Keratinocyte (primary cell): ENCODE measurements at regions not wholly inside any gene's neighbourhood (a gene's known extent, or its start where the extent isn't known, plus 50 kb on each side); places are given as distances from the start of the nearest gene placed in this dataset.

Source experiments
- CTCF ChIP-seq, 3 experiments: IDR thresholded peaks in 1 of 3; conservative IDR thresholded peaks in 1 of 3; optimal IDR thresholded peaks in 1 of 3; 2 replicates in 2 of 3; 3 replicates in 1 of 3; pipeline versions ENCODE3 to v1.5.1; 2011; ENCODE audit warnings: low read length in 3 of 3, mild to moderate bottlenecking in 3 of 3, moderate library complexity in 2 of 3, control low read depth in 1 of 3, inconsistent platforms in 1 of 3; ENCODE audit not compliant: insufficient read depth in 2 of 3; ENCODE audit errors: extremely low read depth in 1 of 3
- EZH2 ChIP-seq: IDR thresholded peaks from one replicate; pipeline ENCODE4 v1.6.1; 2012; ENCODE audit warnings: inconsistent platforms, mild to moderate bottlenecking, low read length, moderate library complexity

- TF ChIP-seq EZH2: no peak
- TF ChIP-seq CTCF (optimal IDR thresholded peaks at IDR 0.05 in 1 of 3, IDR thresholded peaks at IDR 0.05 in 1 of 3, conservative IDR thresholded peaks at IDR 0.05 in 1 of 3; ENCODE audit: extremely low read depth in 1 of 3, insufficient read depth in 2 of 3, low read length in 3 of 3): no peak
These were observed 79.8 kb upstream of the RALGPS2 start for GRCh38 chr1:178645157-178645807.
